AG08396 (cell line): ENCODE measurements at regions not wholly inside any gene's neighbourhood (a gene's known extent, or its start where the extent isn't known, plus 50 kb on each side); places are given as distances from the start of the nearest gene placed in this dataset.
"Not testable (repeated sequence)": the region's sequence is repeated elsewhere in the genome, so short reads cannot be mapped to it uniquely, and the experiment has no call there.

Experiments used
- DNase-seq: peaks from one replicate; pipeline ENCODE4 v3.0.0; 2012; ENCODE audit warnings: low spot score, mixed read lengths

DNA sequence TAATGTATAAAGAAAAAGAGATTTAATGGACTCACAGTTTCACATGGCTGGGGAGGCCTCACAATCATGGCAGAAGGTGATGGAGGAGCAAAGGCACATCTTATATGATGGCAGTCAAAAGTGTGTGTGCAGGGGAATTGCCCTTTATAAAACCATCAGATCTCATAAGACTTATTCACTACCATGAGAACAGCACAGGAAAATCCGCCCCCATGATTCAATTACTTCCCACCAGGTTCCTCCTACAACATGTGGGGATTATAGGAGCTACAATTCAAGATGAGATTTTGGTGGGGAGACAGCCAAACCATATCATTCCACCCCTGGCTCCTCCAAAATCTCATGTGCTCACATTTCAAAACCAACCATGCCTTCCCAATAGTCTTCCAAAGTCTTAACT, 82.5 kb upstream of the ANKRD1 start:
- not testable (repeated sequence) for DNase-seq

- DNase-seq, result not testable (repeated sequence)
These were observed 84.4 kb upstream of the ANKRD1 start for GRCh38 chr10:91005276-91005675.

- peak; percentile 57 for DNase-seq
These were observed 85.3 kb upstream of the ANKRD1 start for GRCh38 chr10:91006001-91006751.

GRCh38 chr10:91006752-91007346, 86.0 kb upstream of the ANKRD1 start:
- DNase-seq, result no peak

GRCh38 chr10:91007655-91008054, 86.8 kb upstream of the ANKRD1 start:
- no peak for DNase-seq

DNA sequence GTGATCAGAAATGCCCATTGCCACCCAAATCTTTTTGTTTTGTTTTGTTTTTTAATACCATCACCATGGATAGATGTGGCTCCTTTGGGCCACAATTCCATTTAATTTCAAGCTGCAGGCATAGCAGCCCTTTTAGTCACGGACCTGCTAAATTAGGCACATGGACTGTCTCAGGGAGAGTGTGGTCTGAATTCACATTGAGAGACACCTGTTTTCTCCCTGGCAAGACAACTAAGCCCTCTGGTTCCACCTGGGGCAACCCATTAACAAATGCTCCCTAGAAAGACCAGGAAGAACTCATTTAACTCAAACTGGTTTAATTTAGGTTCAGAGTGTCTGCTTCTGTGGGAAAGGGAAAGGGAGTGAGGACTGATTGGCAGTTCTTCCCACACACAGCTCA, 88.2 kb upstream of the ANKRD1 start:
- DNase-seq, result no peak

GRCh38 chr10:91010952-91011351, 90.1 kb upstream of the ANKRD1 start:
- DNase-seq, result no peak

GRCh38 chr10:91012502-91012901, 91.6 kb upstream of the ANKRD1 start:
- DNase-seq, result no peak

DNA sequence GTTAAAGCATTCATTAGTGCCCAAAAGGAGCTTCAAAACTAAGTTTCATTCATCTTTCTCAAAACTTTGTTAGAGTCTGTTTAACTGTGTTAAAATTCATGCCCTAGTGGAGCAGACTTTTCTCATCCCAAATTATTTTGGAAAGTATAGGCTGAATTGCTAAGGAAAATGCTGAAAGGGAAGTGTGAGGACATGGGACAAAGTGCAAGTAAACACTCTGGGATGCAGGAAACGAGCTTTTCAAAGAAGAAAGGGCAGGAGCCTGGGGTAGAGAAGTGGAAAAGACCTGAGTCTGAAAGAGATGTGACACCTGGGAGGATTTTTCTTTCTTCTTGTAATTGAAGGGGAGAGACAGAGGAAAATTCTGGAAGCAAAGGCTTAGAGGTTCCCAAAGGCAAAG, 93.1 kb upstream of the ANKRD1 start:
- DNase-seq, result no peak

- no peak for DNase-seq
These were observed 96.3 kb upstream of the ANKRD1 start for GRCh38 chr10:91017198-91017597.

DNA sequence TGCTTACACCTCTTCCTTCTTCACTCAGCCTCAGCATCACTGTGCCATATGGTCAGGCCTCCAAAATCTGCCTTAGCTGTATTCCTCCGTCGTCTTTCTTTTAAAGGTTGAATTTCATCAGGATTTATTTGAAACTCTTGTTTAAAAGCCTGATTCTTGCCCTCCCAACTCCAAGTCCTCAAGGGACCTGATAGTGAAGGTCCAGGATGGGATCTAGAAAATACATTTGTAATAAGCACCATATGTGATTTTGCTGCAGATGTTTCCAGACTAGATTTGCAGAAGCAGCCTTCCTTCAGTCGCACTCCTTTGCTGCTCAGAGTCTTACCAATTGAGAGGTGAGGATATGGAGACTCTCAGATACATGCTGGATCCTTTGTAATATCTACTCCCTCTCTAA, 101.0 kb upstream of the ANKRD1 start:
- no peak for DNase-seq

DNA sequence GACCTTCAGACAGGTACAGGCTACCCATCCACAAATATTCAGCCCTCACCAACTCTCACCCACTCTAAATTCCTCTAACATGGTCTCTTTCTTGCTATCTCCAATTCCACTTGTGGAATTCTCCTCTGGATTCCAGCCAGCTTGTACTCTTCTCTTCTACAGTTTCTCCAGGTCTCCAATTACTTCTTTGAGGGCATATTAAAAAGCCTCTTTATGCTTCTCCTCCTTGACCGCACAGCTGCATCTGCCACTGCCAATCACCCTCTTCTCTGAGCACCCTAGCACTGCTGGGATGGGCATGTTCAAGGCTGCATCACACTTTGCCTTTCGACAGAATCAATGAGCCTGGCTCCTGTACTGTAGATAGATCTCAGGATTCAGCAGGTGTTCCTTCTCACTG, 101.5 kb upstream of the ANKRD1 start:
- no peak for DNase-seq

DNA sequence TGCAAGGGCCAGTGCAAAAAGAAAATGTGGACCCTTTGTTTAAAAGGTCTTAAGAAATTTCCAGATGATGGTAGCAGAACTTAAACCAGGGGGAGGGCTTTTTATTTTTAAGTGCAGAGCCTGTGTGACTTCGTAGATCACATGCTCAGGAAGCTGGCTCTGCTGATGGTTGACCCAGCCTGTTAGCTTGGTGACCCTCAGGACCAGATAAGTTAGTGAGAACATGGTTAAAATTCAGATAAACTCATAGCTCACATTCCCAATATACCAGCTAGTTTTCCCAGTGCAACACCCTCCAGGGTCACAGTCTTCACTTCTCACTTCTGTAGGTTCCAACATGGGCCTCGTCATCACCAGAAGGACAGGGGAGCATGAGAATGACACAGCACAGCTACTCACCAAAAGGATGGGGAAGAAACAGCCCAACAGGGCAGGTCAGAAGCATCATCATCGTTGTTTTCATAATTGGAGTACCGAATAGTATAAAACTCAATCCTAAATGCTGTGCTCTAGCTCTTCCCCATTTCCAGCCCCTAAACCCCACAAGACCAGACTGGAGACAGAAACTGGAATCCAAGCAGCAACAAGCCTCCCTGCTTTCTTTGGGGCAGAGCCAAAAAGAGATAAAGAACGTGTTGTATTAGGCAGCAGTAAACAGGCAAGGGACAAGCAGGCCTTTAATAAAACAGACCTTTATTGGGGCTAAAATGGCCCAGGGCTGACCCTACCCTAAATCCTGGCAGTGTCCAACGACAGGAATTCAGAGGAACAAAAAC, 102.2 kb upstream of the ANKRD1 start:
- DNase-seq, result no peak

DNA sequence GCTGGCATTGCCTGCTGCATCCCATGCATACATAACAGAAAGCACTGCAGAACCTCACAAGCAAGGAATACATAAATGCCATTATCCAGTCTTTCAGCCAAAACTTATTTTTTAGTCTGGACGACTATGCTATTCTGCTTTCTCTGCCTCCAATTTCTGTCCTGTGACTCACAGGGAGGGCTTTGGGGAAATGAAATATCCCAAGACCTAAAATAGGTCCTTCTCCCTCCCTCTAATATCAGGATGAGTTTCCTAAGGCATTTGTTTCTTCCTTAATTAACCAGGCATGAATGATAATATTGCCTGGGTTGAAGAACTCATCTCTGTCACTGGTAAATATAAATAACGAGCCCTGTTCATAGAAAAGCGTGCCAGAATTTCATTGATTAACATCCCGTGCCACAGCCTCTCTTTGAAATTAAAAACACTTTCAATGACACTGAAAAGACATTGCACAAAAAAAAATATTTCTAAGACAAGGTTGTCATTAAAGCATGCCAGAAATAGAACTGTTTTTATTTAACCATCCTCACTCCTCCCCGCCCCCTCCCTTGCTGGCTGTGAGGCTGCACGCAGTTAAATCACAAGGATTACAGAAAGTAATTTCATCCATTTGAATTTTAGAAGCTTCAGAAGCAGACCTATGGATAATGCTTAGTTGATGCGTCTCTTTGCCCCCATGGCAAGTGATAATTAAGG, 103.0 kb upstream of the ANKRD1 start:
- DNase-seq, result no peak

DNA sequence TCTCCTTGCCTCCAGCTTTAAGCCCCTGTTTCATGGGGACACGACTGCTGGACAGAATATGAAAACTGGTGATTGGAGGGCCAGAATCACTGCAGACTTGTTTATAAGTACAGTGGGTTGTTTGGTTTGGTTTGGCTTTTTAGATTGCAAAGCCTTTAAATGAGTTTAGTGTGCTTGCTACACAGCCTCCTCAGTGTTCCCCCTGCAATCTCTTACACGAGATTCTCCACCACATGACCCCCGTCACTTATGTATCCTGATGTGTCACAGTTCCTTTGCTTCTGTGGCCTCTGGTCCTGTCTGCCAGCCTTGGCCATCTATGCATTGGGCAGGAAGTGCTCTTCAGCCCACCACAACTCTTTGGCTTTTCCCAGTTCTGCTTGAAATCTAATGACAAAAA, 103.7 kb upstream of the ANKRD1 start:
- no peak for DNase-seq

GRCh38 chr10:91032611-91033206, 111.8 kb upstream of the ANKRD1 start:
- DNase-seq, result no peak

DNA sequence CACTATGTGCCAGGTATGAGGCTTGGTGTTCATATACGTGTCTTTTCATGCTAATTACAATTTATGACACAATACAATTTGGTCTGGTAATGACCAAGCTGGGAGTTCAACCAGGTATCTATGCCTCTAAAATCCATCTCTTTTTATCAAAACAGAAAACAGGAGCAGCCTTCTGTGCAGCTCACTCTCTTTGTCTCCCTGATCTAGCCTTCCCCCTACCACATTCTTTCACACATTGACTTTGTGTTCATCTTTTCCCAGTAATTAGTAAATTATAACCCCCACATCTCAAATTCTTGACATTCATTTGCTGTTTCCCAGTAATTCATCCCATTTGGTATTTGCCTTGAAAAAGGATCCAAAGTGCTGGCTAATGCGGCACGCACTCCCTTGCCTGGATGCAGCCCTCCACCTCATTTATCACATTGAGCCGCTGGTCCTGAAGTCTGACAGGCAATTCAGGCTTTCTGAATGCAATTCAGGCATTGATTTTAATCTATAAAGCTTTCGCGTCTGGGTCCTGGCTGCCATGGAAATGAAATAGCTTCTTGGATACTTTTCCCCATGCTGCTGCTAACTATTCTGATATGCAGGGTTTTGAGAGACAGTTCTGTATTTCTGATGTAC, 112.5 kb upstream of the ANKRD1 start:
- DNase-seq, result no peak

DNA sequence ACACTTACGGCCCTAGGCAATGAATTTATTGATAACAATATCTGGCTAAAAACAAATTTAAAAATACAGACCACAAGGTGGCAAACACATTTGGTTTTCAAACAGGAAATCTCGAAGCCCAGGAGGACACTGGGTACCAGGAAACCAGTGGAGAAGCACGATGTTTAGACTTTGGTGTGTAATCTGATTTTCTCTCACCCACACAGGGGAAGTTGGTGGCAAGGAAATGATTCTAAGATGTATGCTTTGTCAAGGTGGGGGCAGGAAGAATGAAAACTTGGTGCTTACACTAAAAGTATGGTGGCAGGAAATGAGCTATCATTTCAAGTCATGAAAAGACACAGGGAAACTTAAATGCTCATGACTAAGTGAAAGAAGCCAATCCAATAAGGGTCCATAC, 113.2 kb upstream of the ANKRD1 start:
- DNase-seq, result no peak

- peak; percentile 36 for DNase-seq
These were observed 113.7 kb upstream of the ANKRD1 start for GRCh38 chr10:91034494-91035159.

GRCh38 chr10:91035650-91036292, 114.9 kb upstream of the ANKRD1 start:
- no peak for DNase-seq
